Endothelial cell of umbilical vein (primary cell): ENCODE measurements at regions not wholly inside any gene's neighbourhood (a gene's known extent, or its start where the extent isn't known, plus 50 kb on each side); places are given as distances from the start of the nearest gene placed in this dataset.

Source experiments
- BruUV-seq: library from RNA; stranded (reverse); fragments of 400-500 nt; replicated peaks from 2 replicates; lab custom pipeline; 2021; lab: Mats Ljungman, UMichigan
- CTCF ChIA-PET: fragments of 300-600, 350-600 bp; sonication (Branson Sonifier 250); formaldehyde crosslinking; loops from one replicate; lab custom pipeline; 2021; ENCODE audit warnings: antibody characterized with exemption, inconsistent platforms; lab: Charles Lee
- POLR2A ChIA-PET: fragments of 300-600, 350-600 bp; sonication (Branson Sonifier 250); formaldehyde crosslinking; loops from one replicate; lab custom pipeline; 2021; ENCODE audit warnings: antibody characterized with exemption, inconsistent platforms; lab: Charles Lee
- DNase-seq: peaks from one replicate; pipeline ENCODE4 v3.0.0-alpha.2; 2011; ENCODE audit warnings: low read depth, low spot score
- FAIRE-seq: peaks from 2 replicates; lab custom pipeline; 2011; peaks lifted over from hg19 to GRCh38; lab: Jason Lieb, UNC
- H2AFZ ChIP-seq: 2 replicates; pipeline ENCODE4 v1.6.0; 2012; ENCODE audit warnings: low read depth, low read length, control low read depth, inconsistent platforms
- H3K27ac ChIP-seq: 2 replicates; pipeline ENCODE4 v1.5.1; 2011; ENCODE audit warnings: low read depth, mild to moderate bottlenecking, control low read depth, low read length, moderate library complexity; ENCODE audit not compliant: insufficient read depth
- H3K27me3 ChIP-seq, 2 experiments: 2 replicates each; pipeline versions ENCODE4 v1.6.0 to v1.6.1; 2011; ENCODE audit warnings: low read length in 2 of 2, mixed read lengths in 1 of 2; ENCODE audit not compliant: control insufficient read depth in 2 of 2, insufficient read depth in 2 of 2
- H3K36me3 ChIP-seq, 2 experiments: 2 replicates in 1 of 2; 3 replicates in 1 of 2; pipeline ENCODE4 v1.5.1; 2011; ENCODE audit warnings: low read length in 2 of 2, mild to moderate bottlenecking in 1 of 2, moderate library complexity in 1 of 2; ENCODE audit not compliant: control insufficient read depth in 2 of 2, insufficient read depth in 2 of 2; ENCODE audit errors: extremely low read depth in 1 of 2
- H3K4me1 ChIP-seq: 3 replicates; pipeline ENCODE4 v1.5.1; 2011; ENCODE audit warnings: mild to moderate bottlenecking, low read length; ENCODE audit not compliant: control insufficient read depth, insufficient read depth; ENCODE audit errors: extremely low read depth
- H3K4me2 ChIP-seq: 2 replicates; pipeline ENCODE4 v1.6.1; 2011; ENCODE audit warnings: low read length, control low read depth, mixed read lengths; ENCODE audit not compliant: insufficient read depth
- H3K4me3 ChIP-seq, 3 experiments: fragments of 200-600 bp in 1 of 3; sonication (generic), shearing (Covaris generic) in 1 of 3; replicated peaks in 1 of 3; 2 replicates each; pipeline ENCODE4 v1.5.1; 2011 to 2016; ENCODE audit warnings: control low read depth in 3 of 3, low read length in 3 of 3, mild to moderate bottlenecking in 2 of 3, inconsistent platforms in 1 of 3, low read depth in 1 of 3, moderate library complexity in 1 of 3; ENCODE audit not compliant: insufficient read depth in 1 of 3
- H3K79me2 ChIP-seq: 2 replicates; pipeline ENCODE4 v1.6.0; 2012; ENCODE audit warnings: low read length, inconsistent platforms; ENCODE audit not compliant: control insufficient read depth, insufficient read depth
- H3K9ac ChIP-seq: replicated peaks from 2 replicates; pipeline ENCODE3; 2011; ENCODE audit warnings: low read length, control low read depth; ENCODE audit not compliant: insufficient read depth; ENCODE audit errors: extremely low read depth
- H3K9me1 ChIP-seq: replicated peaks from 3 replicates; pipeline ENCODE4 v1.6.0; 2011; ENCODE audit warnings: mild to moderate bottlenecking, low read length; ENCODE audit not compliant: control insufficient read depth, insufficient read depth; ENCODE audit errors: extremely low read depth
- H3K9me3 ChIP-seq: replicated peaks from 2 replicates; pipeline ENCODE4 v1.5.1; 2012; ENCODE audit warnings: low read length, inconsistent platforms; ENCODE audit not compliant: control insufficient read depth, insufficient read depth
- H4K20me1 ChIP-seq: replicated peaks from 2 replicates; pipeline ENCODE3; 2011; ENCODE audit warnings: mild to moderate bottlenecking, low read length; ENCODE audit not compliant: control insufficient read depth, insufficient read depth; ENCODE audit errors: extremely low read depth
- EZH2 ChIP-seq: IDR thresholded peaks from 2 replicates; pipeline ENCODE4 v1.6.1; 2012; ENCODE audit warnings: borderline replicate concordance, low read depth, mild to moderate bottlenecking, moderate library complexity, low read length, inconsistent platforms; ENCODE audit not compliant: severe bottlenecking
- FOS ChIP-seq: IDR thresholded peaks from 2 replicates; pipeline ENCODE4 v1.6.1; 2011; ENCODE audit warnings: mild to moderate bottlenecking, low read length, moderate library complexity, borderline replicate concordance; ENCODE audit not compliant: insufficient read depth
- GATA2 ChIP-seq: IDR thresholded peaks from 2 replicates; pipeline ENCODE4 v1.7.0; 2011; ENCODE audit warnings: low read depth, mild to moderate bottlenecking, moderate library complexity, mixed read lengths, low read length; ENCODE audit not compliant: insufficient read length, insufficient read depth
- JUN ChIP-seq: IDR thresholded peaks from 2 replicates; pipeline ENCODE4 v1.6.1; 2011; ENCODE audit warnings: borderline replicate concordance, low read depth; ENCODE audit not compliant: insufficient read length, insufficient read depth
- MAX ChIP-seq: IDR thresholded peaks from 2 replicates; pipeline ENCODE4 v1.6.1; 2011; ENCODE audit not compliant: insufficient read depth, insufficient read length
- MYC ChIP-seq: IDR thresholded peaks from one replicate; pipeline ENCODE4 v1.6.1; 2011; ENCODE audit warnings: mild to moderate bottlenecking, low read depth, low read length
- POLR2A ChIP-seq: IDR thresholded peaks from 2 replicates; pipeline ENCODE4 v1.6.1; 2012; ENCODE audit warnings: low read depth, mild to moderate bottlenecking, control low read depth, low read length
- POLR2AphosphoS5 ChIP-seq: IDR thresholded peaks from 2 replicates; pipeline ENCODE4 v1.6.1; 2012; ENCODE audit warnings: low read depth, mild to moderate bottlenecking, control low read depth, low read length, moderate library complexity; ENCODE audit not compliant: insufficient read depth
- dilution Hi-C: fragments of 300-500 bp; cut with MboI; formaldehyde crosslinking; loops from one replicate; pipeline ENCODE4 v1.15.0; 2019; ENCODE audit warnings: low sequenced_read_pairs; ENCODE audit not compliant: extremely low pct_ligation_motif_present
- intact Hi-C: fragments of 100-400 bp; cut with micrococcal nuclease; formaldehyde crosslinking; loops from one replicate; pipeline ENCODE4 v1.10.0; 2022
- TF ChIP-seq, protein P1 (sequence below), 2 donors: IDR thresholded peaks; 1 replicate in 1 of 2; 2 replicates in 1 of 2; pipeline ENCODE4 v1.5.1; 2011; ENCODE audit warnings: low read length in 2 of 2, mild to moderate bottlenecking in 2 of 2, moderate library complexity in 2 of 2, control low read depth in 1 of 2, inconsistent platforms in 1 of 2, low read depth in 1 of 2; ENCODE audit not compliant: insufficient read depth in 1 of 2; ENCODE audit errors: extremely low read depth in 1 of 2

GRCh38 chr21:32868631-32869454 lies 97.3 kb upstream of the PAXBP1 start:
- TF ChIP-seq MAX (no peak), MYC (no peak), FOS (no peak), JUN (no peak), GATA2 (no peak), POLR2AphosphoS5 (no peak), EZH2 (no peak), POLR2A (no peak)
- TF ChIP-seq, protein P1, sequence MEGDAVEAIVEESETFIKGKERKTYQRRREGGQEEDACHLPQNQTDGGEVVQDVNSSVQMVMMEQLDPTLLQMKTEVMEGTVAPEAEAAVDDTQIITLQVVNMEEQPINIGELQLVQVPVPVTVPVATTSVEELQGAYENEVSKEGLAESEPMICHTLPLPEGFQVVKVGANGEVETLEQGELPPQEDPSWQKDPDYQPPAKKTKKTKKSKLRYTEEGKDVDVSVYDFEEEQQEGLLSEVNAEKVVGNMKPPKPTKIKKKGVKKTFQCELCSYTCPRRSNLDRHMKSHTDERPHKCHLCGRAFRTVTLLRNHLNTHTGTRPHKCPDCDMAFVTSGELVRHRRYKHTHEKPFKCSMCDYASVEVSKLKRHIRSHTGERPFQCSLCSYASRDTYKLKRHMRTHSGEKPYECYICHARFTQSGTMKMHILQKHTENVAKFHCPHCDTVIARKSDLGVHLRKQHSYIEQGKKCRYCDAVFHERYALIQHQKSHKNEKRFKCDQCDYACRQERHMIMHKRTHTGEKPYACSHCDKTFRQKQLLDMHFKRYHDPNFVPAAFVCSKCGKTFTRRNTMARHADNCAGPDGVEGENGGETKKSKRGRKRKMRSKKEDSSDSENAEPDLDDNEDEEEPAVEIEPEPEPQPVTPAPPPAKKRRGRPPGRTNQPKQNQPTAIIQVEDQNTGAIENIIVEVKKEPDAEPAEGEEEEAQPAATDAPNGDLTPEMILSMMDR (IDR thresholded peaks at IDR 0.05; ENCODE audit: extremely low read depth in 1 of 2, insufficient read depth in 1 of 2, low read depth in 1 of 2, low read length in 2 of 2): no peak
- POLR2A ChIA-PET: no interaction called here
- CTCF ChIA-PET: interaction anchor here (2.2 kb wide), 1 partner anchor 11 kb away, joined by 7 read pairs; no protein-coding TSS in a partner anchor

More at GRCh38 chr21:32868631-32869454, 97.3 kb upstream of the PAXBP1 start:
- intact Hi-C loops: no loop called here
- H4K20me1 ChIP-seq: no peaks in the 10 kb centered on the region
- no peak overlapping the region for H3K4me2 ChIP-seq
- dilution Hi-C loops: no loop called here
- no peak for FAIRE-seq
- H3K9ac ChIP-seq: no peak overlapping the region
- peaks cover 0 to 3% of the 10 kb centered on the region in 2 experiments for H3K27me3 ChIP-seq
- H2AFZ ChIP-seq: no peak overlapping the region
- no peaks in the 10 kb centered on the region for H3K9me3 ChIP-seq
- no peaks in the 10 kb centered on the region for H3K79me2 ChIP-seq
- no TSS peak for BruUV-seq
- no peaks in the 10 kb centered on the region for H3K36me3 ChIP-seq
- no peak overlapping the region for H3K4me3 ChIP-seq
- no peaks in the 10 kb centered on the region for H3K4me1 ChIP-seq
- no peak for DNase-seq
- H3K9me1 ChIP-seq: no peaks in the 10 kb centered on the region
- H3K27ac ChIP-seq: no peak overlapping the region
